GM18870 (cell line): ENCODE measurements at regions not wholly inside any gene's neighbourhood (a gene's known extent, or its start where the extent isn't known, plus 50 kb on each side); places are given as distances from the start of the nearest gene placed in this dataset.

Source experiments
- ATAC-seq: cut with Tn5 transposase; IDR thresholded peaks from one replicate; pipeline ENCODE4 v1.9.1; 2021; ENCODE audit warnings: moderate library complexity; ENCODE audit not compliant: unreplicated experiment

DNA sequence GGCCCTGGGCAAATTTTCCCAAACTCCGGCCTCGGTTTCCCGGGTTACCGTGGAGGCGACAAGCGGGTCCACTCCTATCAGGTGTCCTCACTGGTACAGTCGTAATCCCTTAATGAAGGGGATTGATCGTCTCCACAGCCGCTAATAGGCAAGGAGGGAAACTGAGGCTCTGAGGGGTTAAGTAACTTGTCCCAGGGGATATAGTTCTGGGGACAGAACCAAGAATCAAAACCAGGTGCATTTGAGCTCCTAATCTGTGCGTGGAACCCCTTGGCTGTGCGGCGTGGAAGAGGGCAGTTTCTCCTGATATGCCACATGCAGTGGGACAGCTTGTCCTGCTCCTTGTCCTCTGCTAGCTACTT is 157.2 kb downstream of the CYRIA start:
- no peak for ATAC-seq

DNA sequence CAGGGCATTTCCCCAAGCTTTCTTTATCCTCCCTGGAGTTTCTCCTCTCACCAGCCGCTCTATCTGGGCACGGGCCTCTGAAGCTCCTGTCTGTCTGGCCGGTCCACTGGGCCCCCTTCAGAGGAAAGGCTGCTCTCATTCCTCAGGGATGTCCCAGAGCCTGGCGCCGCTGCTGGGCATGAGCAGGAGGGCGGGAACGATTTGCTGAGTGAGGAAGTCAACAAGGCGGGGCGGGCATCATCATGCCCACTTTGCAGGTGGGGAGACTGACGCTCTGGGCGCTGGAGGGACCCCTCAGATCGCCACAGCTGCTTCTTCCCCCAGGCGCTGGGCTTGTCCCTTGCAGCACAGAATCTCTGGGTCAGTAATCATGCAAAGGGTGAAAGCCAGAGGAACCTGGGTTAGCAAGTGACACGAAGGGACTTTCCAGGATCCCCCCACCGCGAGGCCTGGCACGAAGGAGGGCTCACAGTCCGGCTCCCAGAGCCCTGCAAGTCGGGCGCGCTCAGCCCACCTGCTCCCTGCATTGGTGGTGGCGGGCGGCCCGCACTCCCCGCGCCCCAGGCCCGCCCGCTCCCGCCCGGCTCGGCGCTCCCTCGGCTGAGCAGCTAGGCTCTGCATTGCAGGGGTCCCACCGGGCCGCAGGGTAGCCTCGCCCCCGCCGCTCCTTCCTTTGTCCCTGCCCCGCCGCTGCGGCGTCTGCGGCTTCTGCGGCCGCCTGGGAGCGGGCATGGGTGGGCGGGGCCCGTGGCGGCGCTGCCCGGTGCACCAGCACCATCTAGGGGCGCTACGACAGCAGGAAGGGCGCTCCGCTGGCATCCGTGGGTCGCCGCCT is 157.8 kb downstream of the CYRIA start:
- no peak for ATAC-seq

DNA sequence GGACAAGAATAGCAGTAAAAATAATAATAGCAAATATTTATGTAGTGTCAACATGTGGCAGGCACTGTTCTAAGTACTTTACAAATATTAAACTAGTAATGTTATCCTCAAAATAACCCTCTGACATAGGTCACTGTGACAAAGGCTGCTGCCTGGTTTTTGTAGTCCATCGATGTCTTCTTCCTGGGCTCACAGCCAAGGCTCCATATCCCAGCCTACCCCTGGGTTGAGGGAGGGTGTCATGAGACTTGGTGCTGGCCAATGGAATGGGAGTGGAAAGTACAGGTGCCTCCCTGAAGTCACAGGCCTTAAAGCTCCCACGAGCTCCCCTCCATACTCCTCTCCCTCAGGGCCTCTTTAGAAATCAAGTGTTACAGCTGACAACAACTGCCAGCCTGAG is 159.3 kb downstream of the CYRIA start:
- no peak for ATAC-seq

DNA sequence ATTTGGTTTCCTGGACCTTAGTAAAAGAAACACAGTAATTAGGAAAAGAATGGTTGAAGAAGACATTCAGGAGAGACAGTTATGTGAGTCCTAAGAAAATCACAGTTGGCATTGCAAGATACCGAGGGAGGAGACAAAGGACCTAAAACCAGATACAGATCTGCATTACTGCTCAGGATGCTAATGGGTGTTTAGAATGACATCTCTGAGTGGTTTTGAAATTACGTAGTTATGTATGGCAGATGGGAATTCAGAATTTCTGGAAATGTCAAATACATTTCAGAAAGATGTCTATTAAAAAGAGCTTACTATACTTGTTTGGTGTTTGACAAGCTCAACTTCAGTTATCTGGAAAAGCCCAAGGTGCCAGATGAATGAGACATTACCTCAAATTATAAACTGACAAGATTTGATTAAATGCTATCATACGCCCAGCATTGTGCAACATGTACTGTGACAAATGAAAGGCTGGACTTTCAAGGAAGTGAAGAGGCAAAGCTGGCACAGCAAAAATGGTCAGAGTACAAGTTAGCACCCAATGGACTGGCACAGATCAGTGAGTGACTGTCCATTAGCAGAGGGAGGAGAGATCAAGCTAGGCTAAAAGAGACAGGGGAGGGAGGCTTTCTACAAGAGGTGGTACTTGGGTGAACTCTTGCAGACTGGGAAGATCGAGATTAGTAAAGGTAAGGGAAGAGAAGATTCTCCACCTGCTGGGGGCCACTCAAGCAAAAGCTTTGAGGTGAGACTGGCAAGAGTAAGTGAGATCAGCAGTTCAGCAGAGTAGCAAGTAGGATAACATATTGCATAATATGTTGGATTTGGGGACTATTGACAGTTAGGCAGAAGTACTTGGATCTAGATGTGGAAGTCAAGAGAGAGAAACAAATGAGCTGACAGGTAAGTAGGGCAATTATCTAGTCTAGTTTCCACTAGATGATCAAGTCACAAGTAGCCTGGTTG is 168.9 kb downstream of the CYRIA start:
- ATAC-seq, result no peak

DNA sequence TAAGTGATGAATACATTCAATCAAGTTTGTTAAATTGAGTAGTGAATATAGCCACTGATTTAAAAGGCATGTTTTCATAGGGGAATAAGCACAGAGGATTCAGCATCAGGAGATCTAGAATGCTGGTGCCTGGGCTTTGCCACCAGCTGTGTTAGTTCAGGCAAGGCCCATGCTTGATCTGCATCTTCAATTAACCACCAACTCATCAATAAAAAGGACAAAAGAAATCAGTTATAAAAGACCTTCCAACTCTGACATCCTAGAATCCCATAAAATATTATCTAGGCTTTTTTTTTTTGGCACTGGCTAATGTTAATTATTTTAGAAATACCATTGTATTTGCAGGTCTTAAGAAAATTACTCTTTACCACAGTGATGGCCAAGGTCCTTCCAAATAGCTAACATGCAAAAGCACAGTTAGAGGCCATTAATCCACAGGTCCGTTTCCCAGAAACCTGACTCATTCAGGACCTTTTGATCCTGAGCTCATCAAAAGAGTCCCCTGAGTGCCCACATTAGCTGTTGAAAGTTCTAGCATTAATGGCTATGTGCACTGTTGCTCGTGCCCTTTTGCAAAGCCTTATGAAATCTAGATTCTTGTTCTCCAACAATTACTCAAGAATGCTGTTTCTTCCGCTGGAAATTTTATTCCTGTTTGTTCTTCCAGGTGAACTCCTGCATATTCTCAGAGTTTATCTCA is 170.0 kb downstream of the CYRIA start:
- ATAC-seq, result no peak

DNA sequence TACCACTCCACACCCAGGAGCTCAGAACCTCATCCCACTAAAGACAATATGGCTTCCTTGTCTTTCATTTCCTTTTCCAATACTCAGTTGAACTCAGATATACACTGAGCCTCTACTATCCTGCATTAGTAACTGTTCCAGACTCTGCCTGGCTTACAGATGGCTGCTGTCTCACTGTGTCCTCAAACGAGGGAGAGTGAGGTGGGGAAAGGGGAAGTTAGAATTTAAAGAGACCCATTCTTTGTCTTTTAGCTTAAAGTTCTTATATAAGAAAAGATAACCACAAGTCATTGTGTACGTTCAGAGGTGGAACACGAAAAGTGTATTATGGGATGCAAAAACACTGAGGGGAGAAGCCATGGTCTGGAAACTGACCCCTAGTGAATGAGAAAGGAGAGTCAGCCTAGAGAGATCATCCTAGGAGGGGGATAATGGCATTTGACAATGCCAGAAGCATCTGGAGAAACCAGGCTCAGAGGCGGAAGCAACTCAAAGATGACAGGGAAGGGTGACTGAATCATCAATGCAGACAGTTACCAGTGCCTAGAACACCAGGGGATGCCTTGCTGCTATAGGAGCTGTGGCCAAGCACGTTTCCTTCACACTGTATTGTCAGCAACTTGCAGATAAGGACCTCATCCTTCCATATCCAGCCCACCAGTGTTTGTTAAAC is 170.7 kb downstream of the CYRIA start:
- ATAC-seq, result no peak

DNA sequence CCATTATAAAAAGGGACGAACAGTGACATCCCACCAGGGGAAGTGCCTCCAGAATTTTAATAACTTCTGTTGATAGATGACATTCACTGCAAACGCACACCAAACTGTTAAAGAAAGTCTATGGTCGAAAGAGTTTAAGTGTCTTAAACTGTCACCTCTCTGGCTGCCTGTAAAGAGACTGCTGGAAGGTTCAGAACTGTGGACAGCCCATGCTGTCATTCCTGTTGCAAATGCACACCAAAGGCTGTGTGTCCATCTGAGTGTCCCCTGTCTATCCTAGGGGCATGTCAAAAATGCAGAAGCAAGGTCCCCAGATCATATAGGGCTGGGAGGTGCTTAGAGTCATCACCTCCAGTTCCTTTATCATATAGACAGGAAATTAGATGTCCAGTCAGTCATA is 171.8 kb downstream of the CYRIA start:
- ATAC-seq, result no peak

DNA sequence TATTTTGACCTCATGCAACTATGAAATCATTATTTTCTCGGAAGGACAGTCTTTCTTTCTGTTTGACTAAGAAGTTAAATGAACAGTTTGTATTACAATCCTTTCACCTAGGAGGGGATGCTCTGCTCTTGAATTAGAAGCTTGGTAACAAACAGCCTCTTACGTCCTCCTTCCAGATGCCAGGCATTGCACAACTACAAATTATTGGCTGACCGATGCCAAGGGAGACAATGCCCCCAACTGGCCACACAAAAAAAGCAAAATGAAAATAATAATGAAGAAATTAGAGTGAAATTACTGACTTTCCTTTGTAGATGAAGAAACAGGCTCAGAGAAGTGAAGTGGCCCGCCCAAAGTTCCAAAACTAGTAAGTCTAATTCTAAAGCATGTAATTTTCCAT is 177.9 kb downstream of the CYRIA start:
- no peak for ATAC-seq

DNA sequence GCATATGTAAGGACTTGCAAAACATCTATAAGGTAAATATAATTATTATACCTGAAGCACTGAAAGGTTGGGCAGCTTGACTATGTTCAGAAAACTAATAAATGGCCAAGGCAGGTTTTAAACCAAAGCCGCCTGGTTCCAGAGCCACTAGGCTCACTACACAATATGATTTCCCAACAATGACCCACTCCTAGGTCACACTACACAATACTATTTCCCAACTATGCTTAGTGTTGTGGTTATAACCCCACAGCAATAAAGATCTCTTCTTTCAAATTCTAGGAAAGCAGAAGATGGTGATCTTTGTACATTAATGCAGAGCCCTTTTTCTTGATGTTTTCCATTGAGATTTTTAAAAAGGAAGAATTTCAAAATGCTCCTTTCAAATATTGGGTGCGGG is 180.4 kb downstream of the CYRIA start:
- no peak for ATAC-seq

DNA sequence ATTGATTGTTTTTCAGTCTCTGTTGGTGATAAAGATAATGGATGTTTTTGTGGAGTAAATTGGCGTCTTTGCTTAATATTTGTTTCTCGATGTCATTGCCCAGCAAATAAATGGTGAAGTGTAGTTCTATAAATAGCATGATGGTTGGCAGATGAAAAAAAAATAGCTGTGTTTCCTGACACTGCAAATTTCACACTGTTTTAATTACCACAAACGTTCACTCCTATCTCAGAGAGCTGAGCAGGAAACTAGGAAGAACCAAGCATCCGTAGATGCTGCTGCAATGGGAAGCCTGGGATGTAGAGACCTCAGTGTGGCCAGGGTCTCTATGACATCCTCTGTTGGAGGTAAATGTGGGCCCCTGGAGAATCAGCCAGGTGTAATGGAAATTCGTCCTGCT is 183.2 kb downstream of the CYRIA start:
- no peak for ATAC-seq

DNA sequence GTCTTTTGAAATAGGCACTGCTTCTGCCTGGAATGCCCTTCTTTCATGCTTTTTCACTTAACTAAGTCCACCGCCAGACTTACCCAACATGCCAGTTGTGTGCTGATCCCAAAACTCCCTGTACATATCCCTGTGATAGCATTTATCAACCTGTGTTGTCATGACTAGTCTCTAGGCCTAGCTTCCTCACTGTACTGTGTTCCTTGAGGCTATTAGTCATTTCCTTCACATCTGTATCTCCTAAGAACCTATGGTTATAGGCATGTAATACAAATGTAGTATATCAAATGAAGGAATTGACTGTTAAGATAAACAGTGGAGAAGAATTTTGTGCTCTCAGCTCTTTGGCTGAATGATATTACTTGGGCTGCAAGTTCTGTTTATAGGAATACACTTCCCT is 184.3 kb downstream of the CYRIA start:
- ATAC-seq, result no peak

DNA sequence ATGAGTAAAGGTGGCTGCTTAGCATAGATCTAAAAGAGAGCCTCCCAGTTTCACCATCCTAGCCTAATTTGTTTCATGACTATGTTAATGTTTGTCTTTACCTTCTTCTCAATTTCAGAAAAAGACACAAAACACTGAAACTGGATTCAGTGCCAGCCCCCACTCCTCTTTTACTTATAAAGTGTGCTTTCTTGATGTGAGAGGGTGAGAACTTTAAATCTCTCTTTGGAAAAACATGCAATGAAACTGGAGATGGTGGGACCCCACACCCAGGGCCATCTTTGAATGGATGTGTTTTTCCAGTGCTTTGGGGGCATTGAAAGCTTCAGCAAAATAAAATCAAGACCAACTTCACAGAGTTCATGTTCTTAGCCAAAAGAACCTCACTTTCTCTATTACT is 185.9 kb downstream of the CYRIA start:
- ATAC-seq, result no peak

DNA sequence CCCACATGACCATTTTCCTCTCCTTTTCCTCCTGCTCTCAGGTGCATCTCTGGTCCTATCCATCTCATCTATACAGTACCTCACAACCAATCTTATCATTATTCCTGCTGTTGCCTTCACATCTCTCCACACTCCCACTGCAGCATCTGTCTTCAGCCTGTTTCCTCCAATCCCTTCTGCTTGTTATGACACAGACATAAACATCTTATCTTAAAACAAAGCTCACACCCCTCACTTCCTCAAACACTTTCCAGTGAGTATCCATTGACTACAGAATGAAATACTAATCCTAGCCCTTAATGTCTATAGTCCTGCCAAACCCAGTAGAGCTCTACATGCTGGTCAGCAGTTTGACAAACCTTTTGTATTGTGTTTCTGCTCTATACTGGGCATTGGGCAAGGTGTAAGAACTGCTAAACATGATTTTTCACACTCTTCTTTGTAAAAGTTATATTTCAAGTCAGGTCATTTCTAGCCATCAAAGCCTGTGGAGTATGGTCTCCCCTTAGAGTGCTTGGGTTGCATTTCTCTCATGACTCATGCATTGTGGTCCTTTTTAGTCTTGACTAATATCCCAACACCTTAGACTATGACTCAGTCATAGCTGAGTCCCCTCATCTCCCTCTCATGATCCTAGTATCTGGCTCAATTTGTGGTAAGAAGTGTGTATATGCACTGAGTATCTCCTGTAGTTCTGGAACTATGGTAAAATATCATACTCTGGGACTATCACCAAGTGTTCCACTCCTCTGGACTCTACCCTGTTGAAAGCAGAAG is 187.0 kb downstream of the CYRIA start:
- no peak for ATAC-seq

DNA sequence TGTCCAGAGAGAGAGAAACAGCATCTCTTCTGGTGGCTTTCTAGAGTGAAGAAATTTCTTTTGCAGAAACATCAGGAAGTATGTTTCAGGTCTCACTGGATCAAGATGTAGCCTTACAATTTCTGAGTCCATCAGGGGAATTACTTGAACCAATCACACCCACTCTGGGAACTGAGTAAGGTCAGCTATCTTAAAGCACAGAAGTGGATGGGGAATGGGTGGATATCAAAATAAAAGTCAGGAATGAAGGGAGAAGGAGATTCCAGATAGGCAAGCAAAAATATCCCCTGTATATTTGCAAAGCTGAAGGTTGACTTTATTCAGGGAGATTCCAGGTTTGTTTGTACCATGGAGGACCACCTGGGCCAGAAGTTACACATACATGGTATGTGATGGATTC is 188.0 kb downstream of the CYRIA start:
- ATAC-seq, result no peak

DNA sequence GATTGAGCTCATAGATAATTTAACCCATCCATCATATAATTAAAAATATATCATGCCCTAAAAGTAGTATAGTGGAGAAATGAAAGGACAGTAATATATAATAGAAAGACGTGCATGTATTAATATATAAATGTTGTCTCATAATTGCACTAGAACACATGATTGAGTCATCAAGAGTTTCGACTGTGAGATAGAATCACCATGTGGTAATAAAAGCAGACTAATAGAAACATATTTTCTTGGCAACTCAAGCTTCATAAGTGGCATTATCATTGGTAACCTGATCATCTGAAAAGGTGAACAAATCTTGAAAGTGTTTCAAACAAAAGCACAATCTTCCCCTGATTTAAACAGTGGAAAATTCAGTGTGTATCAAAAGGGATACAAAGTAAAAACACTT is 188.8 kb downstream of the CYRIA start:
- no peak for ATAC-seq

DNA sequence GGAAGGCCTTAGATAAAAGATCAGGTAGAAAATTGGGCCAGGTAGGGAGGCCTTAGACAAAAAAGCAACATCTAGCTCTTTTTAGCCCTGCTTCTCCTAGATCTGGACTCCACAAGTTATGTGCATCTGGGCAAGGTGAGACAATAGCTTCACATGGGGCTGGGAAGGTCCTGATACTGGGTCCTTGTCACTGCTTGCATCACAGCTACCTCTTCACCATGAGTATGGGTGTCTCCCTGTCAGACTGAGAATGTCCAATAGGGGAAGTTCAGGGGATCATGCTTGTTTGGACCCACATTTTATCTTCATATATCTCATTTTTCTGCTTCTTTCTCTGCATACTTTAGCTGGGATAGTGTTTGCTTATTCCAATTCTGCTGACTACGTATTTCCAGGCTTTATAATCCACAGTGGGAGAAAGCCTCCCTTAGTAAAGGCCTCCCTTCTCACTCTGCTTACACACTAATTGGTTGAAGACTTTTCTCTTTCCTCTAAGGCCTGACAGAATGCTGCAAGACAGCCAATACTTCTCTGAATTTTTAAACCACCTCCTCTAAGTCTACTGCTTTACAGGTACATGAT is 189.6 kb downstream of the CYRIA start:
- no peak for ATAC-seq

DNA sequence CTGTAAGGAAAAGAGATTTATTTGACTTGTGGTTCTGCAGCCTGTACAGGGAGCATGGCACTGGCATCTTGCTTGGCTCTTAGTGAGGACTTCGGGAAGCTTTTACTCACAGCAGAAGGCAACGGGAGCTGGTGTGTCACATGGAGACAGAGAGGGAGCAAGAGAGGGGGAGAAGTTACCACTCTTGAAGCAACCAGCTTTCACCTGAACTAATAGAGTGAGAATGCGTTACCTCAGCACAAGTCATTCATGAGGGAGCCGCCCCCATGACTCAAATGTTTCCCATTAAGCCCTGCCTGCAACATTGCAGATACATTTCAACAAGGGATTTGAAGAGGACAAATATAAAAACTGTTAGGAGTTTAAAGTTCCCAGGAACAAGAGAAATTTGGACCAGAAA is 190.0 kb downstream of the CYRIA start:
- no peak for ATAC-seq

DNA sequence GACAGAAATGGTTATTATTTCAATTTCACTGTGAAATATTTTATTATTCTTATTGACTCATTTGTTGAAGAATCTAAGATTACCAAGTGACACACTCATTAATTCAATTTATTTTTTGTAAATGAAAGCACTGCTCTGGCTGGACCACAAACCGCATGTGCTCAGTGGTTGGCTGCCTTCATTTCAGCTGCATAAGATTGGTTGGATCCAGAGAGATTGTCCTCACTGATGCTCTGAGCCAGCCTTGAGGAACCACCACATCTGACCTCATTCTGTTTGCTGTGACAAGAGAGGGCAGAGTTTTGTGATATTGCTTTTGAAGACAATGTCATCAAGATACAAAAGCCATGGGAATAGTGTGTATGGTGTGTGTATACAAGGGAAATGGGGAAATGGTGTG is 192.1 kb downstream of the CYRIA start:
- no peak for ATAC-seq

DNA sequence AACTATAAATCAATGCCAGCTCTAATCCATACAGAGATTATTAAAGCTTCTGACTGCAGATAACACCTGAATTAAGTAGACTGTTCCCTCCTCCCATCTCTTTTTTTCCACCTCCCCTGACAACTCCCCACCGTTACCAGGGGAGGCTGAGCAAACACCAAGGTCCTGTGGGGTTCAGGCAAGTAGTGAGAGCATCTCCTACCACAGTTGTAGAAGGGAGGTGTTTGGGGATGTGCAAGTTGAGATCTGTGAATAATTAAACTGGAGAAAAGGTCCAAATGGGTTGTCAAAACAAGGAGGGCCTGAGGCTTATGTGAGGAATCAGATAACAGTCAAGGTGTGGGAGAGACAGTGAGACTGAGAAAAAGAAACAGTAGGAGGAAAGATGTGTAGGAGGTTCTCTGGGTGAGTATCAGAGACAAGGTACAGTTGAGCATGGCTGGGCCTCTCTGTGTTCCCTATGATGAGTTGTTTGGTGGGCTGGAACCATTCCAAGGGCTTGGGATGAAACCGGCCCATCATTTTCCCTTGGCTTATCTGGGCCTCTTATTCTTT is 194.6 kb downstream of the CYRIA start:
- ATAC-seq, result no peak

DNA sequence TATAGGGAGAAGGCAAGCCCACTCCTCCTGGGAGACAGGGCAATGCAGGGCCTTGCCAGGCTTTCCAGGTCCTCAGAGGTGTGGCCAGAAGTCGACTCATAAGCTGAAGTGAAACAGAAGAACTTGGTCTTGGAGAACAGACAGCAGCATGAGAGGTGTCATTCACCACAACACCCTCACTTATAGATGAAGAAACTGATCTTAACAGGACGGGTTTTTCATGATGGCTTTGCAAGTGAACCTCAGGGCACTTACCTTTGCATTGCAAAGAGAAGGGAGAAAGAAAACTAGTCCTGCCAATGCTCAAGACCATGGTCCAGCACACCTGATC is 198.8 kb downstream of the CYRIA start:
- no peak for ATAC-seq
